HL-60 (cell line): ENCODE measurements at regions not wholly inside any gene's neighbourhood (a gene's known extent, or its start where the extent isn't known, plus 50 kb on each side); places are given as distances from the start of the nearest gene placed in this dataset.

Source experiments
- POLR2AphosphoS5 ChIP-seq: IDR thresholded peaks from 2 replicates; pipeline ENCODE4 v1.6.1; 2012; ENCODE audit warnings: low read depth
- SPI1 ChIP-seq: IDR thresholded peaks from 2 replicates; pipeline ENCODE4 v1.6.1; 2012; ENCODE audit warnings: low read depth, mild to moderate bottlenecking, borderline replicate concordance
- TF ChIP-seq, protein P1 (sequence below): IDR thresholded peaks from one replicate; pipeline ENCODE4 v1.5.1; 2011; ENCODE audit warnings: low read length, control low read depth, inconsistent platforms; ENCODE audit not compliant: insufficient read depth
- TF ChIP-seq, protein P2 (sequence below): IDR thresholded peaks from 2 replicates; pipeline ENCODE4 v1.6.1; 2012; ENCODE audit warnings: low read depth; ENCODE audit not compliant: insufficient replicate concordance

DNA sequence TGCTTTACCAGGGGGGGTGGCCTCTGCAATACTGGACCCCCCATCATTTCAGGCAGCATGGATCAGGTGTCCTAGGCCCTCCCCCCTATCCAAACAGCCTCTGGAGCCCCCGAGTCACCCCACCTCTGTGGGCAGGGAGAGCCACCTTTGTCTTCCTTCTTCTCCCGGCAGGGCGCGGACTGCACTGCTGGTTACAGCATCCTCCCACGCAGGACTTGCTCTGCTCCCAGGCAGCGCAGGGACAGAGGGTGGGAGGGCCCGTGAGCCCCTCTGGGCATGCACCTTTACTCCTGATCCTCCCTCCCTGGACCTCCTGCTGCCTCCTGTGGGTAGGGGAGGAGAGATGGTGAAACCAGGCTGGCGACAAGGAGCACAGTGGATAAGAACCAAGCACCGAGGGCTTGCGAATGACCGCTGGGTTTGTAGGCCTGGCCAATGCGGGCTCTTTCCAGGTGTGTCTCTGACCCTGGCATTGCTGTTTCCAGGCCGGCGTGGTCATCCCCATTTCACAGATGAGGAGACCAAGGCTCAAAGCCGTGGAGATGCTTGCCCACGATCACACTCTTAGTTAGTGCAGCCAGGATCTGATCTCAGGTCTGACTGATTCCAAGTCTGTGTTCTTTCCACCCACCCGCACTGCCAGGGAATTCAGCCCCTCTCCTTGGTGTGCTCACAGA is 73.6 kb upstream of the TARDBP start:
- TF ChIP-seq, protein P1, sequence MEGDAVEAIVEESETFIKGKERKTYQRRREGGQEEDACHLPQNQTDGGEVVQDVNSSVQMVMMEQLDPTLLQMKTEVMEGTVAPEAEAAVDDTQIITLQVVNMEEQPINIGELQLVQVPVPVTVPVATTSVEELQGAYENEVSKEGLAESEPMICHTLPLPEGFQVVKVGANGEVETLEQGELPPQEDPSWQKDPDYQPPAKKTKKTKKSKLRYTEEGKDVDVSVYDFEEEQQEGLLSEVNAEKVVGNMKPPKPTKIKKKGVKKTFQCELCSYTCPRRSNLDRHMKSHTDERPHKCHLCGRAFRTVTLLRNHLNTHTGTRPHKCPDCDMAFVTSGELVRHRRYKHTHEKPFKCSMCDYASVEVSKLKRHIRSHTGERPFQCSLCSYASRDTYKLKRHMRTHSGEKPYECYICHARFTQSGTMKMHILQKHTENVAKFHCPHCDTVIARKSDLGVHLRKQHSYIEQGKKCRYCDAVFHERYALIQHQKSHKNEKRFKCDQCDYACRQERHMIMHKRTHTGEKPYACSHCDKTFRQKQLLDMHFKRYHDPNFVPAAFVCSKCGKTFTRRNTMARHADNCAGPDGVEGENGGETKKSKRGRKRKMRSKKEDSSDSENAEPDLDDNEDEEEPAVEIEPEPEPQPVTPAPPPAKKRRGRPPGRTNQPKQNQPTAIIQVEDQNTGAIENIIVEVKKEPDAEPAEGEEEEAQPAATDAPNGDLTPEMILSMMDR, result no peak
- TF ChIP-seq, protein P2, sequence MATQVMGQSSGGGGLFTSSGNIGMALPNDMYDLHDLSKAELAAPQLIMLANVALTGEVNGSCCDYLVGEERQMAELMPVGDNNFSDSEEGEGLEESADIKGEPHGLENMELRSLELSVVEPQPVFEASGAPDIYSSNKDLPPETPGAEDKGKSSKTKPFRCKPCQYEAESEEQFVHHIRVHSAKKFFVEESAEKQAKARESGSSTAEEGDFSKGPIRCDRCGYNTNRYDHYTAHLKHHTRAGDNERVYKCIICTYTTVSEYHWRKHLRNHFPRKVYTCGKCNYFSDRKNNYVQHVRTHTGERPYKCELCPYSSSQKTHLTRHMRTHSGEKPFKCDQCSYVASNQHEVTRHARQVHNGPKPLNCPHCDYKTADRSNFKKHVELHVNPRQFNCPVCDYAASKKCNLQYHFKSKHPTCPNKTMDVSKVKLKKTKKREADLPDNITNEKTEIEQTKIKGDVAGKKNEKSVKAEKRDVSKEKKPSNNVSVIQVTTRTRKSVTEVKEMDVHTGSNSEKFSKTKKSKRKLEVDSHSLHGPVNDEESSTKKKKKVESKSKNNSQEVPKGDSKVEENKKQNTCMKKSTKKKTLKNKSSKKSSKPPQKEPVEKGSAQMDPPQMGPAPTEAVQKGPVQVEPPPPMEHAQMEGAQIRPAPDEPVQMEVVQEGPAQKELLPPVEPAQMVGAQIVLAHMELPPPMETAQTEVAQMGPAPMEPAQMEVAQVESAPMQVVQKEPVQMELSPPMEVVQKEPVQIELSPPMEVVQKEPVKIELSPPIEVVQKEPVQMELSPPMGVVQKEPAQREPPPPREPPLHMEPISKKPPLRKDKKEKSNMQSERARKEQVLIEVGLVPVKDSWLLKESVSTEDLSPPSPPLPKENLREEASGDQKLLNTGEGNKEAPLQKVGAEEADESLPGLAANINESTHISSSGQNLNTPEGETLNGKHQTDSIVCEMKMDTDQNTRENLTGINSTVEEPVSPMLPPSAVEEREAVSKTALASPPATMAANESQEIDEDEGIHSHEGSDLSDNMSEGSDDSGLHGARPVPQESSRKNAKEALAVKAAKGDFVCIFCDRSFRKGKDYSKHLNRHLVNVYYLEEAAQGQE, result no peak
- TF ChIP-seq POLR2AphosphoS5 (no peak), SPI1 (no peak)
